ENCODE measurements at regions not wholly inside any gene's neighbourhood (a gene's known extent, or its start where the extent isn't known, plus 50 kb on each side); places are given as distances from the start of the nearest gene placed in this dataset.

GRCh38 chr18:8499810-8500675 is 109.2 kb upstream of the RAB12 start:
- intact Hi-C loops (cut with DNase I): no loop called here
- no peak overlapping the region for H3K4me3 ChIP-seq
- H3K4me1 ChIP-seq (replicated peaks in 1 of 2): no peaks in the 10 kb centered on the region
- TF ChIP-seq, protein P1, sequence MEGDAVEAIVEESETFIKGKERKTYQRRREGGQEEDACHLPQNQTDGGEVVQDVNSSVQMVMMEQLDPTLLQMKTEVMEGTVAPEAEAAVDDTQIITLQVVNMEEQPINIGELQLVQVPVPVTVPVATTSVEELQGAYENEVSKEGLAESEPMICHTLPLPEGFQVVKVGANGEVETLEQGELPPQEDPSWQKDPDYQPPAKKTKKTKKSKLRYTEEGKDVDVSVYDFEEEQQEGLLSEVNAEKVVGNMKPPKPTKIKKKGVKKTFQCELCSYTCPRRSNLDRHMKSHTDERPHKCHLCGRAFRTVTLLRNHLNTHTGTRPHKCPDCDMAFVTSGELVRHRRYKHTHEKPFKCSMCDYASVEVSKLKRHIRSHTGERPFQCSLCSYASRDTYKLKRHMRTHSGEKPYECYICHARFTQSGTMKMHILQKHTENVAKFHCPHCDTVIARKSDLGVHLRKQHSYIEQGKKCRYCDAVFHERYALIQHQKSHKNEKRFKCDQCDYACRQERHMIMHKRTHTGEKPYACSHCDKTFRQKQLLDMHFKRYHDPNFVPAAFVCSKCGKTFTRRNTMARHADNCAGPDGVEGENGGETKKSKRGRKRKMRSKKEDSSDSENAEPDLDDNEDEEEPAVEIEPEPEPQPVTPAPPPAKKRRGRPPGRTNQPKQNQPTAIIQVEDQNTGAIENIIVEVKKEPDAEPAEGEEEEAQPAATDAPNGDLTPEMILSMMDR (IDR thresholded peaks at IDR 0.05): no peak
- TF ChIP-seq POLR2A (IDR thresholded peaks at IDR 0.05): no peak
- no peaks in the 10 kb centered on the region for H3K9me3 ChIP-seq (replicated peaks in 1 of 3)
- H3K36me3 ChIP-seq (replicated peaks in 1 of 2): no peaks in the 10 kb centered on the region
- no peak overlapping the region for H3K27ac ChIP-seq
- no peak for DNase-seq
- WGBS, 4 donors: 64 to 79% (median 72%) methylated on average over 8 of the region's 8 CpGs
- H3K27me3 ChIP-seq: no peaks in the 10 kb centered on the region

DNA sequence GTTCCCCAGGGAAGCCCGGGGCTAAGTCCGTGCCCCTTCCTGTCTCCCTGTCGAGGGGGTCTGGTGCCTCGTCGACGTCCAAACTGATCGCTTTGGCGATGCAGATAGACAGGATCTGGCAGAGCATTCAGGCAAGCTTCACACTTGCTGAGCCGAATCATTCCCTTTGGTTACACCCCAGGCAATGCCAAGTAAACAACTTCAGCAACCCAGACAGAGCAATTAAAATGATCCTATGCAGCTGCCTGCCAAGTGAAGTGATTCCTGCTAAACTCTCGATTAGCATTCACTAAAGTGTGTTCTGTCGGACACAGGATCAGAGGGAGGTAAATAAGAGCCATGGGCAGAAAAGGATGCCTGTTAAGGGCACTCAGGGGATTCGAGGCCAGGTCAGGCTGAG is 108.2 kb upstream of the RAB12 start:
- Histone ChIP-seq H3K27ac (no peak overlapping the region), H3K4me1 (replicated peaks in 1 of 2) (no peaks in the 10 kb centered on the region), H3K27me3 (no peaks in the 10 kb centered on the region), H3K9me3 (replicated peaks in 1 of 3) (no peaks in the 10 kb centered on the region), H3K4me3 (no peak overlapping the region), H3K36me3 (replicated peaks in 1 of 2) (no peaks in the 10 kb centered on the region)
- intact Hi-C loops (cut with DNase I): no loop called here
- 45 to 53% (median 48%) methylated on average over 11 to 12 of the region's 12 CpGs for WGBS, 4 donors
- TF ChIP-seq POLR2A (IDR thresholded peaks at IDR 0.05): no peak
- TF ChIP-seq, protein P1 (IDR thresholded peaks at IDR 0.05): no peak
- peak in 1 of 7 donors; percentile 54 for DNase-seq

- 33 to 63% (median 41%) methylated on average over 1 of the region's 1 CpG for WGBS, 4 donors
These were observed 106.0 kb upstream of the RAB12 start for GRCh38 chr18:8503248-8503647.

DNA sequence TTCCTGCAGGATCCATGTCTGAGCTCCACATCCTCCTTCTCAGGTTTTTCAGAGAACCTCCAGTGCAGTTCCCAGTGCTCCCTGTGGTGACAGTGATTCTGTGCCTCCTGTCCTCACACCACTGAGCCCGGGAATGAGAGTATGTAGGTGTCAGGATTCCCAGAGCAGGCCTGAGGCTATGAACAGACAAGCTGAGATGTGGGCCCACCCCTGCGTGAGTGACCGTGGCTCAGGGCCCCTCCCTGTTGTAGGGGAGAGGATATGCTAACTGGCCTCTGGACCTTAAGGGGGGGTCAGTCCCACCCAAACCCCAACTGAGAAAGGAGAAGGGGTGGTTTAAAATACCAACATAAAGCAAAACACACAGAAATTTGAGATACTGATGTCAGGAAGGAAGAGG is 104.8 kb upstream of the RAB12 start:
- TF ChIP-seq, protein P1 (IDR thresholded peaks at IDR 0.05): no peak
- no peak for TF ChIP-seq POLR2A (IDR thresholded peaks at IDR 0.05)
- WGBS, 4 donors: 73 to 92% (median 81%) methylated on average over 3 of the region's 3 CpGs
- no peaks in the 10 kb centered on the region for H3K4me1 ChIP-seq (replicated peaks in 1 of 2)
- H3K9me3 ChIP-seq (replicated peaks in 1 of 3): no peaks in the 10 kb centered on the region
- no peak for DNase-seq
- H3K4me3 ChIP-seq: no peak overlapping the region
- intact Hi-C loops (cut with DNase I): no loop called here
- no peak overlapping the region for H3K27ac ChIP-seq
- H3K27me3 ChIP-seq: no peaks in the 10 kb centered on the region
- no peaks in the 10 kb centered on the region for H3K36me3 ChIP-seq (replicated peaks in 1 of 2)

More at GRCh38 chr18:8503248-8503647, 106.0 kb upstream of the RAB12 start:
- no peak overlapping the region for H3K4me3 ChIP-seq
- intact Hi-C loops (cut with DNase I): no loop called here
- H3K27ac ChIP-seq: no peak overlapping the region
- no peaks in the 10 kb centered on the region for H3K27me3 ChIP-seq
- H3K36me3 ChIP-seq (replicated peaks in 1 of 2): no peaks in the 10 kb centered on the region
- H3K4me1 ChIP-seq (replicated peaks in 1 of 2): no peaks in the 10 kb centered on the region
- H3K9me3 ChIP-seq (replicated peaks in 1 of 3): no peaks in the 10 kb centered on the region
- DNase-seq: no peak
- TF ChIP-seq, protein P1 (IDR thresholded peaks at IDR 0.05): no peak
- TF ChIP-seq POLR2A (IDR thresholded peaks at IDR 0.05): no peak
